ENCODE measurements at regions not wholly inside any gene's neighbourhood (a gene's known extent, or its start where the extent isn't known, plus 50 kb on each side); places are given as distances from the start of the nearest gene placed in this dataset.

DNA sequence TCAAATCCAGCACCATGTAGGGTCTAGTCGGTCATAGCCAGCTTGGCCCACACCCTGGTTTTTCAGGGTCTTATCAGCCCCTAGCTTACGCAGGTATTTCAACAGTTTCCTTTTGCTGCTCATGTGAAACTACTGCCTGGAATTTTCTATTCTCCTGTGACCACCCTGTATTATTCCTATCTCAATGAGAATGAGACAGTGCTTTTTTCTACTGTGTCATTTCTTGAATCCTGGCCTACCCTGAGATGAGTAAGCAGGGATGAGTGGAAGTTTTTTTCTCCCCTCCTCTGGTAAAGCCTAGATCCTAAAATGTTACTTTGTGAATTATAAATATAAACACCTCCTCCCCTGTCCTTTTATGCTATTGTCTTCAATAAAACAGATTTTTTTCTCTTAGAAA, 62.7 kb upstream of the ARID2 start:
- no peaks in the 10 kb centered on the region for H3K27me3 ChIP-seq
- H3K27ac ChIP-seq: no peak overlapping the region
- intact Hi-C loops (cut with DNase I; ENCODE audit: low total_unique reads): no loop called here
- no peak for DNase-seq
- H3K9me3 ChIP-seq: no peaks in the 10 kb centered on the region
- no peak overlapping the region for H3K4me3 ChIP-seq
- TF ChIP-seq, protein P1, sequence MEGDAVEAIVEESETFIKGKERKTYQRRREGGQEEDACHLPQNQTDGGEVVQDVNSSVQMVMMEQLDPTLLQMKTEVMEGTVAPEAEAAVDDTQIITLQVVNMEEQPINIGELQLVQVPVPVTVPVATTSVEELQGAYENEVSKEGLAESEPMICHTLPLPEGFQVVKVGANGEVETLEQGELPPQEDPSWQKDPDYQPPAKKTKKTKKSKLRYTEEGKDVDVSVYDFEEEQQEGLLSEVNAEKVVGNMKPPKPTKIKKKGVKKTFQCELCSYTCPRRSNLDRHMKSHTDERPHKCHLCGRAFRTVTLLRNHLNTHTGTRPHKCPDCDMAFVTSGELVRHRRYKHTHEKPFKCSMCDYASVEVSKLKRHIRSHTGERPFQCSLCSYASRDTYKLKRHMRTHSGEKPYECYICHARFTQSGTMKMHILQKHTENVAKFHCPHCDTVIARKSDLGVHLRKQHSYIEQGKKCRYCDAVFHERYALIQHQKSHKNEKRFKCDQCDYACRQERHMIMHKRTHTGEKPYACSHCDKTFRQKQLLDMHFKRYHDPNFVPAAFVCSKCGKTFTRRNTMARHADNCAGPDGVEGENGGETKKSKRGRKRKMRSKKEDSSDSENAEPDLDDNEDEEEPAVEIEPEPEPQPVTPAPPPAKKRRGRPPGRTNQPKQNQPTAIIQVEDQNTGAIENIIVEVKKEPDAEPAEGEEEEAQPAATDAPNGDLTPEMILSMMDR (IDR thresholded peaks at IDR 0.05): no peak
- H3K36me3 ChIP-seq: no peaks in the 10 kb centered on the region
- peaks cover 0 to 29% (median 5%) of the 10 kb centered on the region in 4 donors for H3K4me1 ChIP-seq

DNA sequence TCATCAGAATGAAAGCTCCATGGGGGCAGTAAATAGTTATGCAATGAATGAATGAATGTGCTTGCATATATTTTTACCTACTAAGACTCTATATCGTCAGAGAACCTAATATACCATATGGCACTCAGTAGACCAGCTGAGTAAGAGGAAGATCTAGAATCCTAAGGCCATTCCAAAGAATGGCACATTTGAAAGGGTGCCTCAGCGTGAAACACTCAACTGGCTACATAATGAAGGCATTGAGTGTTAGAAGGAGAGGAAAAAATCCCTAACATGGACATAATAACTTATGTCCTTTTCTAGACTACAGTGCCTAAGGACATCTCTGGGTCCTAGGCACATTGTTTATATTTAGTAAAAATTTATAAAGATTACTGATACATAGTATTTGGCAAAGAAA, 61.7 kb upstream of the ARID2 start:
- TF ChIP-seq, protein P1 (IDR thresholded peaks at IDR 0.05): no peak
- Histone ChIP-seq H3K4me1 (peaks cover 0 to 31% (median 5%) of the 10 kb centered on the region in 4 donors), H3K27me3 (no peaks in the 10 kb centered on the region), H3K9me3 (no peaks in the 10 kb centered on the region), H3K36me3 (no peaks in the 10 kb centered on the region), H3K4me3 (no peak overlapping the region), H3K27ac (no peak overlapping the region)
- no peak for DNase-seq
- intact Hi-C loops (cut with DNase I; ENCODE audit: low total_unique reads): no loop called here

DNA sequence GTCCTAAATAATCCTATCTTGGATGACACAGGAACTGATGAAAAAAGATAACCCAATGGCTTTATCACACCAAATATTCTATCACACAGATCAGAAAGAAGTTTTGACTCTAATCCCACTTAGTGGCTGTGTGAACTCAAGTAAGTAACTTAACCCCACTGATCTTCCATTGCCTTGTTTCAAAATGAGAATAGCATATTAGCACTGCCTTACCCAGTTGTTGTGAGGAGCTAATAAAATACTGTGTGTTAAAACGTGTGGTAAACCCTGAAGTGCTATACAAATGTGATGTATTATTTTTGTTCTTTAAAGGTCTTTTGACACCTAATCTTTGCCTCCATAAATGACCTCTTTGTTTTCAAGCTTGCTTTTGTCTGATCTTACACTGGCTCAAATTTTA, 60.9 kb upstream of the ARID2 start:
- H3K36me3 ChIP-seq: no peaks in the 10 kb centered on the region
- H3K4me3 ChIP-seq: no peak overlapping the region
- no peak overlapping the region for H3K27ac ChIP-seq
- H3K27me3 ChIP-seq: no peaks in the 10 kb centered on the region
- DNase-seq: no peak
- intact Hi-C loops (cut with DNase I; ENCODE audit: low total_unique reads): no loop called here
- no peaks in the 10 kb centered on the region for H3K9me3 ChIP-seq
- TF ChIP-seq, protein P1 (IDR thresholded peaks at IDR 0.05): no peak
- H3K4me1 ChIP-seq: peaks cover 0 to 40% (median 10%) of the 10 kb centered on the region in 4 donors

- intact Hi-C loops (cut with DNase I; ENCODE audit: low total_unique reads): no loop called here
- TF ChIP-seq, protein P1 (IDR thresholded peaks at IDR 0.05): no peak
- DNase-seq: no peak
- no peak overlapping the region for H3K27ac ChIP-seq
- peaks cover 0 to 44% (median 15%) of the 10 kb centered on the region in 4 donors for H3K4me1 ChIP-seq
- H3K27me3 ChIP-seq: no peaks in the 10 kb centered on the region
- H3K9me3 ChIP-seq: no peaks in the 10 kb centered on the region
- no peaks in the 10 kb centered on the region for H3K36me3 ChIP-seq
- no peak overlapping the region for H3K4me3 ChIP-seq
Observed at GRCh38 chr12:45669093-45669492, 60.4 kb upstream of the ARID2 start.

DNA sequence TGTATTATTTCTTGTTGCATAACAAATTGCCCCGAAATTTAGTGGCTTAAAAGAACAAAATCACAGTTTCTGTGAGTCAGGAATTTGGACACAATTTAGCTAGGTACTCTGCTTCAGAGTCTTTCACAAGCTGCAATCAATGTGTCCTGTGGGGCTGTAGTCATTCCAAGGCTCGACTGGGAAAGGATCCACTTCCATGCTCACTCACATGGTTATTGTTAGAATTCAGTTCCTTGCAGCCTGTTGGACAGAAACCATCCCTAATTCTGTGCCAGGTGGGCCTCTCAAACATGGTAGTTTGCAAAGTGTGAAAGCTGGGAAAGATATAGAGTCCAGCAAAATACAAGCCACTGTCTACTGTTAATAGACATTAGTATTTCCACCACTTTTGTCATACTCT, 59.7 kb upstream of the ARID2 start:
- intact Hi-C loops (cut with DNase I; ENCODE audit: low total_unique reads): no loop called here
- H3K4me3 ChIP-seq: no peak overlapping the region
- no peaks in the 10 kb centered on the region for H3K9me3 ChIP-seq
- DNase-seq: no peak
- TF ChIP-seq, protein P1 (IDR thresholded peaks at IDR 0.05): no peak
- peaks cover 0 to 51% (median 17%) of the 10 kb centered on the region in 4 donors for H3K4me1 ChIP-seq
- no peaks in the 10 kb centered on the region for H3K27me3 ChIP-seq
- H3K36me3 ChIP-seq: no peaks in the 10 kb centered on the region
- no peak overlapping the region for H3K27ac ChIP-seq

Measured in tibial artery (tissue), 4 donors.